Calu3 (cell line): ENCODE measurements at regions not wholly inside any gene's neighbourhood (a gene's known extent, or its start where the extent isn't known, plus 50 kb on each side); places are given as distances from the start of the nearest gene placed in this dataset.

Experiments used
- BruUV-seq: library from RNA; stranded (reverse); fragments of 400-500 nt; replicated peaks from 2 replicates; lab custom pipeline; 2021; lab: Mats Ljungman, UMichigan
- CTCF ChIA-PET: fragments of 300-600 bp; sonication (Branson Sonifier 250); formaldehyde crosslinking; loops from one replicate; lab custom pipeline; 2022; ENCODE audit warnings: antibody characterized with exemption; lab: Charles Lee
- DNase-seq: peaks from one replicate; pipeline ENCODE4 v3.0.0; 2022
- H3K27ac Mint-ChIP-seq: one replicate; pipeline ENCODE4 v1.8.0; 2022; ENCODE audit warnings: mixed read lengths; ENCODE audit not compliant: unreplicated experiment
- H3K27me3 Mint-ChIP-seq: one replicate; pipeline ENCODE4 v1.8.0; 2022; ENCODE audit warnings: mixed read lengths; ENCODE audit not compliant: unreplicated experiment
- H3K36me3 Mint-ChIP-seq: one replicate; pipeline ENCODE4 v1.8.0; 2022; ENCODE audit warnings: mild to moderate bottlenecking, moderate library complexity, mixed read lengths; ENCODE audit not compliant: insufficient read depth, unreplicated experiment
- H3K4me1 Mint-ChIP-seq: one replicate; pipeline ENCODE4 v1.8.0; 2022; ENCODE audit warnings: mild to moderate bottlenecking, low read depth, mixed read lengths; ENCODE audit not compliant: unreplicated experiment
- H3K4me3 Mint-ChIP-seq: one replicate; pipeline ENCODE4 v1.8.0; 2022; ENCODE audit warnings: mild to moderate bottlenecking, low read depth, moderate library complexity, mixed read lengths; ENCODE audit not compliant: unreplicated experiment
- H3K9me3 Mint-ChIP-seq: one replicate; pipeline ENCODE4 v1.8.0; 2022; ENCODE audit warnings: low read depth, mixed read lengths; ENCODE audit not compliant: unreplicated experiment
- intact Hi-C: fragments of 100-400 bp; cut with micrococcal nuclease; formaldehyde crosslinking; loops from one replicate; pipeline ENCODE4 v1.10.0; 2022; ENCODE audit not compliant: unreplicated experiment
- TF ChIP-seq, protein P1 (sequence below): fragments of 200-600 bp; IDR thresholded peaks from one replicate; pipeline ENCODE4 v1.8.0; 2022; ENCODE audit warnings: antibody characterized with exemption; ENCODE audit not compliant: unreplicated experiment

DNA sequence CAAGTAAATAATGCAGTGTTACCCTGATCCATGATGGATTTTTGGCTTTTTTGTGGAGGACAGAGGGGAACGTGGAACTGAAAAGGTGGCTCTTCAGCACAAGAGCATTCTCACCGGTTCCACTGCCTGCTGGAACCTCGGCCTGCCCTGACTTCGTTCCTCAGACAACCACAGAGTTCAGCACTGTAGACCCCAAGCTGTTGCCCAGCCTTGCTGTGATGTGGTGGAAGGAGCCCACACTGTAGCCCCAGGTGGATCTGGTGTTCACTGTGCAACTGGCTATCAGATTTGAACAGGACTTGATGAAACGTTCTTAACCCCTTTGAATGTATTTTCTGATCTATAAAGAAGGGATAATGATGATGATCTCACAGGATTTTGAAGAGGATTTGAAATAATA is 293.5 kb downstream of the TRIB2 start:
- DNase-seq: no peak
- Mint-ChIP-seq H3K27me3 (peaks cover 12% of the 10 kb centered on the region), H3K27ac (no peak overlapping the region), H3K4me1 (no peaks in the 10 kb centered on the region), H3K9me3 (peaks cover 2% of the 10 kb centered on the region), H3K36me3 (no peaks in the 10 kb centered on the region), H3K4me3 (no peak overlapping the region)
- intact Hi-C loops: loop anchor here (10.0 kb wide), 1 partner anchor 1405 kb away; no protein-coding TSS in a partner anchor
- no TSS peak for BruUV-seq
- TF ChIP-seq, protein P1, sequence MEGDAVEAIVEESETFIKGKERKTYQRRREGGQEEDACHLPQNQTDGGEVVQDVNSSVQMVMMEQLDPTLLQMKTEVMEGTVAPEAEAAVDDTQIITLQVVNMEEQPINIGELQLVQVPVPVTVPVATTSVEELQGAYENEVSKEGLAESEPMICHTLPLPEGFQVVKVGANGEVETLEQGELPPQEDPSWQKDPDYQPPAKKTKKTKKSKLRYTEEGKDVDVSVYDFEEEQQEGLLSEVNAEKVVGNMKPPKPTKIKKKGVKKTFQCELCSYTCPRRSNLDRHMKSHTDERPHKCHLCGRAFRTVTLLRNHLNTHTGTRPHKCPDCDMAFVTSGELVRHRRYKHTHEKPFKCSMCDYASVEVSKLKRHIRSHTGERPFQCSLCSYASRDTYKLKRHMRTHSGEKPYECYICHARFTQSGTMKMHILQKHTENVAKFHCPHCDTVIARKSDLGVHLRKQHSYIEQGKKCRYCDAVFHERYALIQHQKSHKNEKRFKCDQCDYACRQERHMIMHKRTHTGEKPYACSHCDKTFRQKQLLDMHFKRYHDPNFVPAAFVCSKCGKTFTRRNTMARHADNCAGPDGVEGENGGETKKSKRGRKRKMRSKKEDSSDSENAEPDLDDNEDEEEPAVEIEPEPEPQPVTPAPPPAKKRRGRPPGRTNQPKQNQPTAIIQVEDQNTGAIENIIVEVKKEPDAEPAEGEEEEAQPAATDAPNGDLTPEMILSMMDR: no peak
- CTCF ChIA-PET: no interaction called here

DNA sequence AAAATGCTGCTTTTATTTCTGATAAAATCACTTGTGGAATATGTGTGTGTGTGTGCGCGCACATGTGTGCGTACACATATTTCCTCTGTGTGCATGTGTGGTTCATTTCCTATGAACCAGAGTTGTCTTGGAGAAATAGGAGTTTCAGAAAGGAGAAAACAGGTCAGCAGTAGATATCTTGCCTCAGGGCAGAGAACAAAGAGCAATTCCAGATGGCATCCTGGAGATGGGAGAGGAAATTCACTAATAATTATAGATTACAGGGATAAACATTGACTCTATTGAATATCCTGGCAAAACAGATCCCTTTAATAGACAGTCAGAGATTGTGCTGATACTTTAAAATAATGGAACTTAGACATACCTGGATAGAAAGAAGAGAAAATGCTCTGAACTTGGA is 298.0 kb downstream of the TRIB2 start:
- Mint-ChIP-seq H3K9me3 (peaks cover 5% of the 10 kb centered on the region), H3K4me3 (no peak overlapping the region), H3K27me3 (peaks cover 23% of the 10 kb centered on the region), H3K36me3 (no peaks in the 10 kb centered on the region), H3K4me1 (no peaks in the 10 kb centered on the region), H3K27ac (no peak overlapping the region)
- no TSS peak for BruUV-seq
- CTCF ChIA-PET: no interaction called here
- TF ChIP-seq, protein P1: no peak
- intact Hi-C loops: loop anchor here (10.0 kb wide), 1 partner anchor 1410 kb away; no protein-coding TSS in a partner anchor
- no peak for DNase-seq

DNA sequence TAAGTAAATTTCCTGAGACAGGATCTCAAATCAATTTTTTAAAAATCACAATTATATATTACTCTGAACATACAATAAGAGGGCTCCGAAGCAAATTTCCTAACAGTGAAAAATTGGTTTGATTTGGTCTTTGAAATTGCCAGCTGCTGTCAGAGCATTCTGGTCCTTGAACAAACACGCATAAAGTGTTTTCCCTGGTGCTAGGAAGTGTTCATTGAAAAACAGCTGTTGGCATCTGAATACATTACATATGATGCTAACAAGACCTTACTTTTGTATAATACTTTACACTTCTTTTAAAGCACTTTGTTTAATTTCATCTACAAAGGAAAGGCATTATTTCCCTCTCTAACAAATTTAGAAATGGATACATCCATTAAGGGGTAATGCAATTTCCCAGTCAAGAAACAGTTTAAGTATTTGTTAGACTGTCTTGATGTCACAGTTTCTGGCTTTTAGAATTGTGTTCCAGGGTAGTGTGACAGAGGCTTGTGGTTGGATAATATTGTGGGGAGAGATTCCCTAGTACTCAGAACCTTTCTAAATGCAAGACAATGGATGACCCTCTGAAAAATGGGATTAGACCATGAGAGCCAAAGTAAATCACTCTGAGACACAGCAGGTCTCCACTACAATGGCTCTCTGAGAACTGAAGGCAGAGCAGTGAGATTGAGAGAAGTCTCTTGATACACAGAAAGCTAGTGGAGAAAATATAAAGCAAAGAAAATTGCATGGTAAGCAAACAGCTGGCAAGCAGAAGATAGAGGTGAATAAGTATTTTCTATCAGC is 299.0 kb downstream of the TRIB2 start:
- no peak for DNase-seq
- BruUV-seq: no TSS peak
- TF ChIP-seq, protein P1: no peak
- intact Hi-C loops: loop anchor here (10.0 kb wide), 1 partner anchor 1411 kb away; no protein-coding TSS in a partner anchor
- no peaks in the 10 kb centered on the region for H3K4me1 Mint-ChIP-seq
- CTCF ChIA-PET: no interaction called here
- H3K4me3 Mint-ChIP-seq: no peak overlapping the region
- H3K27ac Mint-ChIP-seq: no peak overlapping the region
- H3K36me3 Mint-ChIP-seq: no peaks in the 10 kb centered on the region
- H3K9me3 Mint-ChIP-seq: peaks cover 5% of the 10 kb centered on the region
- H3K27me3 Mint-ChIP-seq: peaks cover 23% of the 10 kb centered on the region

DNA sequence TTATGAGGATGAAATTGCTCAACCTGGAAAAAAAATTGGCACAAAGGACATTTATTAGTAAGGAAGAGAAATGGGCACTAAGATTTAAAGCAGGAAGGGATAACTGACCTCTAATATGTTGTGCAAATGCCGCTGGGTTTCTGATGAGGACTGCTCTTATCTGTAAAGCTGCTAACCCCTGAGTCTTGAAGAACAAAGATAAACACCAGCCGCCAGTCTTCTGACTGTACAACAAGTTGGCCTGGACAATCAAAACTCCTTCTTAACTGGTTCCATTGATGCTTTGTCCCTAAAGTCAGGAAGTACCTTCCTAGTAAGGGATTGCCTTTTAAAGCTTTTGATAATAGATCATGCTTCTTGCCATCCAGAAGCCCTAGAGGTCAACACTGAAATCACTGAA is 301.8 kb downstream of the TRIB2 start:
- Mint-ChIP-seq H3K27ac (no peak overlapping the region), H3K9me3 (peaks cover 5% of the 10 kb centered on the region), H3K4me3 (no peak overlapping the region), H3K4me1 (no peaks in the 10 kb centered on the region), H3K27me3 (peaks cover 25% of the 10 kb centered on the region), H3K36me3 (no peaks in the 10 kb centered on the region)
- DNase-seq: no peak
- CTCF ChIA-PET: no interaction called here
- no TSS peak for BruUV-seq
- TF ChIP-seq, protein P1: no peak
- intact Hi-C loops: loop anchor here (10.0 kb wide), 1 partner anchor 1414 kb away; no protein-coding TSS in a partner anchor
